Brain microvascular endothelial cell (primary cell): ENCODE measurements at regions not wholly inside any gene's neighbourhood (a gene's known extent, or its start where the extent isn't known, plus 50 kb on each side); places are given as distances from the start of the nearest gene placed in this dataset.

Experiments used
- DNase-seq: peaks from one replicate; pipeline ENCODE4 v3.0.0-alpha.2; 2020
- H3K27ac ChIP-seq: fragments of 250-450 bp; sonication (Bioruptor Pico); 2 replicates; pipeline ENCODE4 v1.5.1; 2020; ENCODE audit warnings: mild to moderate bottlenecking, moderate library complexity
- H3K27me3 ChIP-seq: fragments of 250-450 bp; sonication (Bioruptor Pico); replicated peaks from 2 replicates; pipeline ENCODE4 v1.5.1; 2020; ENCODE audit warnings: mild to moderate bottlenecking
- H3K36me3 ChIP-seq: fragments of 250-450 bp; sonication (Bioruptor Pico); replicated peaks from 2 replicates; pipeline ENCODE4 v1.5.1; 2020; ENCODE audit warnings: mild to moderate bottlenecking
- H3K4me3 ChIP-seq: 2 replicates; pipeline ENCODE4 v1.5.1; 2011; ENCODE audit warnings: low read depth, mild to moderate bottlenecking, control low read depth, low read length, moderate library complexity
- CTCF ChIP-seq: IDR thresholded peaks from 2 replicates; pipeline ENCODE4 v1.5.1; 2011; ENCODE audit warnings: low read depth, mild to moderate bottlenecking, moderate library complexity, low read length, control low read depth, inconsistent platforms; ENCODE audit errors: missing control alignments
- in situ Hi-C: cut with HindIII; loops from 2 replicates; pipeline ENCODE4 v1.10.0; 2017; ENCODE audit warnings: low sequenced_read_pairs, low pct_ligation_motif_present

DNA sequence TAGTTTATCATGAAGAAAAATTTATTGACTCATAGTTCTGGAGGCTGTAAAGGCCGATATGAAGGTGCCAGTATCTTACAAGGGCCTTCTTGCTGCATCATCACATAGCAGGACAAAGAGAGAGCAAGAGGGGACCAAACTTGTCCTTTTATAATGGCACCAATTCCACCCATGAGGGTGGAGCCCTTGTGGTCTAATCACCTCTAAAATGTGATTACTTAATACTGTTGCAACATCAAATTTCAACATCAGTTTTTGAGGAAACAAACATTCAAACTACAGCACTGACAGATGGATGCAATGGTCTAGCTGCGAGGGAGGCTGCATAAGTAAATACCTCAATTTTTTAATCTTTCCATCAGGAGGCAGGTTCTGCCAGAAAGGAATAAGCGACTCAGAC lies 76.7 kb upstream of the LAMA2 start:
- no peak for DNase-seq
- no peak overlapping the region for H3K27ac ChIP-seq
- no peak for TF ChIP-seq CTCF
- no peaks in the 10 kb centered on the region for H3K36me3 ChIP-seq
- in situ Hi-C loops = no loop called here
- no peak overlapping the region for H3K4me3 ChIP-seq
- H3K27me3 ChIP-seq = no peaks in the 10 kb centered on the region

DNA sequence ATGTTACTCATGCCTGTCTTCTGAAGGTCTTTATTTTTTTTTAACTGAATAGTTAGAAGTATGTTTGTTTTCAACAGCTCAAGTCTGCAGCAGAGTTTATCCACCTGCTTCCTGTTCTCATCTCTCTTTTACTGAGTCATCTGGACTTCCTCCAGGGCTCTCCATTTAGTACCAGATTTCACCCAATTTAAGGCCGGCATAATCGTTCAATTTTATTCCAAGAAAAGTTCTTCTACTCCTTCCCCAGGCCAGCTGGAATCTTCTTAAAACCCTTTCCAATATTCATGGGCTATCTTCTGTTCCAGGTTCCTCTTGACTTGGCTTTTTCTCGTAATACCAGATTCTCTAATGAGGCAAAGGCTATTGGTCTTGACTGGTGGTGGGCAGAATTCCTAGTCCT lies 79.0 kb upstream of the LAMA2 start:
- H3K27me3 ChIP-seq = no peaks in the 10 kb centered on the region
- no peak for TF ChIP-seq CTCF
- H3K27ac ChIP-seq = no peak overlapping the region
- peak; percentile 18 for DNase-seq
- no peaks in the 10 kb centered on the region for H3K36me3 ChIP-seq
- in situ Hi-C loops = no loop called here
- H3K4me3 ChIP-seq = no peak overlapping the region

- TF ChIP-seq CTCF = no peak
- Histone ChIP-seq H3K4me3 (no peak overlapping the region), H3K27ac (no peak overlapping the region), H3K27me3 (no peaks in the 10 kb centered on the region), H3K36me3 (no peaks in the 10 kb centered on the region)
- in situ Hi-C loops = no loop called here
- no peak for DNase-seq
Measured at GRCh38 chr6:128801621-128802020, 81.3 kb upstream of the LAMA2 start.

DNA sequence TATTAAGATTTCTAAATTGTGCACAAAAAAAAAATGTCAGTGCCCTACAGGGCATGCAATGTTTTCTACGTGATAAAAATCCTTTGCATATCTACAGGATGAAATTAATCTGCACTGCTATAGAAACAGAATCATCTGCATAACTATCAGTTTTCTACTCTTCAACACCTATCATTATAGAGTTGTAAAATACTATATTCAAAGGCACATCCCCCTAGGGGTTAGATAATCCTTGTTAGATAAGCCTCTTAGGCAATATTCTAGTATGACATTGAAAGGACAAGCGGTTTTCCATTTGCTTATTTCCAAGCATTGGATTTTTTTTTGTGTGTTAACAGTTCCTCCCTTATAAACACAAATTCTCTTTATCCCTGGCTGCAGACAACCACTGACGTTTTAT lies 98.7 kb upstream of the LAMA2 start:
- in situ Hi-C loops = no loop called here
- no peak overlapping the region for H3K4me3 ChIP-seq
- H3K27ac ChIP-seq = no peak overlapping the region
- no peaks in the 10 kb centered on the region for H3K27me3 ChIP-seq
- no peaks in the 10 kb centered on the region for H3K36me3 ChIP-seq
- TF ChIP-seq CTCF = no peak
- DNase-seq = no peak

DNA sequence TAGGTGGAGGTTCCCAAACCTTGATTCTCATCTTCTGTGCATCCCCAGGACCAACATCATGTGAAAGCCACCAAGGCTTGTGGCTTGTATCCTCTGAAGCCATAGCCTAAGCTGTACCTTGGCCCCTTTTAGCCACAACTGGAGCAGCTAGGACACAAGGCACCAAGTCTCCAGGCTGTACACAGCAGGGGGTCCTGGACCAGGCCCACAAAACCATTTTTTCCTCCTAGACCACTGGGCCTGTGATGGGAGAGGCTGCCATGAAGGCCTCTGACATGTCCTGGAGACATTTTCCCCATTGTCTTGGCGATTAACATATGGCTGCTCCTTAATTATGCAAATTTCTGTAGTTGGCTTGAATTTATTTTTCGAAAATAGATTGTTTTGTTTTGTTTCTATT lies 114.8 kb upstream of the LAMA2 start:
- H3K27ac ChIP-seq = no peak overlapping the region
- in situ Hi-C loops = no loop called here
- no peak for DNase-seq
- no peaks in the 10 kb centered on the region for H3K36me3 ChIP-seq
- no peak for TF ChIP-seq CTCF
- no peaks in the 10 kb centered on the region for H3K27me3 ChIP-seq
- no peak overlapping the region for H3K4me3 ChIP-seq

DNA sequence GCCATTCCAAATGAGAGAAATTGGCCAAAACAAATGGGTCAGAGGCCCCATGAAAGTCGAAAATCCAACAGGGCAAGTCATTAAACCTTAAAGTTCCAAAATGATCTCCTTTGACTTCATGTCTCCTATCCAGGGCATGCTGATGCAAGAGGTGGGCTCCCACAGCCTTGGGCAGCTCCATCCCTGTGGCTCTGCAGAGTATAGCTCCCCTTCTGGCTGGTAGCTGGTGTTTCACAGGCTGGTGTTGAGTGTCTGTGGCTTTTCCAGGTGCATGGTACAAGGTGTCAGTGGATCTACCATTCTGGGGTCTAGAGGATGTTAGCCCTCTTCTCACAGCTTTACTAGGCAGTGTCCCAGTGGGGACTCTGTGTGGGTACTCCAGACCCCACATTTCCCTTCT lies 115.2 kb upstream of the LAMA2 start:
- no peak for DNase-seq
- H3K27me3 ChIP-seq = no peaks in the 10 kb centered on the region
- no peak for TF ChIP-seq CTCF
- in situ Hi-C loops = no loop called here
- H3K4me3 ChIP-seq = no peak overlapping the region
- no peaks in the 10 kb centered on the region for H3K36me3 ChIP-seq
- H3K27ac ChIP-seq = no peak overlapping the region
